Esophagus (tissue), 2 donors: ENCODE measurements at regions not wholly inside any gene's neighbourhood (a gene's known extent, or its start where the extent isn't known, plus 50 kb on each side); places are given as distances from the start of the nearest gene placed in this dataset.

Source experiments
- H3K27ac ChIP-seq, 2 donors: one replicate each; pipeline ENCODE4 v1.5.1; 2013; ENCODE audit warnings: low read depth in 2 of 2, mild to moderate bottlenecking in 2 of 2, inconsistent platforms in 1 of 2, low read length in 1 of 2, moderate library complexity in 1 of 2
- H3K27me3 ChIP-seq, 2 donors: one replicate each; pipeline ENCODE4 v1.6.1; 2013; ENCODE audit warnings: low read length in 2 of 2, control low read depth in 1 of 2, mild to moderate bottlenecking in 1 of 2; ENCODE audit not compliant: insufficient read depth in 2 of 2, control insufficient read depth in 1 of 2
- H3K36me3 ChIP-seq, 2 donors: one replicate each; pipeline ENCODE4 v1.6.1; 2013; ENCODE audit warnings: low read length in 1 of 2; ENCODE audit not compliant: control insufficient read depth in 2 of 2, insufficient read depth in 2 of 2
- H3K4me1 ChIP-seq, 2 donors: one replicate each; pipeline ENCODE4 v1.6.1; 2013; ENCODE audit warnings: low read length in 1 of 2; ENCODE audit not compliant: control insufficient read depth in 2 of 2, insufficient read depth in 2 of 2
- H3K4me3 ChIP-seq, 2 donors: one replicate each; pipeline ENCODE4 v1.5.1; 2013; ENCODE audit warnings: low read length in 2 of 2, mild to moderate bottlenecking in 2 of 2, low read depth in 1 of 2, moderate library complexity in 1 of 2
- H3K9me3 ChIP-seq, 2 donors: one replicate each; pipeline ENCODE4 v1.6.1; 2013; ENCODE audit warnings: mild to moderate bottlenecking in 2 of 2, low read depth in 1 of 2, low read length in 1 of 2, moderate library complexity in 1 of 2; ENCODE audit not compliant: control insufficient read depth in 2 of 2, insufficient read depth in 1 of 2
- WGBS, 2 donors: extraction: QIAGEN DNeasy Blood & Tissue Kit; methylation state at CpG; one replicate each; pipeline ENCODE4 v1.1.7; 2013; 5-methylcytosine and 5-hydroxymethylcytosine counted together
- donor health status: healthy with polysubstance abuse.
- donor health status: Bipolar disorder and iron deficiency.

GRCh38 chr18:42255908-42256765, 301.1 kb downstream of the PIK3C3 start:
- Histone ChIP-seq H3K27me3 (no peaks in the 10 kb centered on the region), H3K4me1 (peaks cover 0 to 11% of the 10 kb centered on the region in 2 donors), H3K9me3 (no peaks in the 10 kb centered on the region), H3K36me3 (no peaks in the 10 kb centered on the region), H3K4me3 (no peak overlapping the region), H3K27ac (no peak overlapping the region)
- WGBS, 2 donors = 55 to 63% methylated on average over 5 of the region's 5 CpGs

- H3K27ac ChIP-seq = no peak overlapping the region
- H3K27me3 ChIP-seq = no peaks in the 10 kb centered on the region
- 45 to 68% methylated on average over 2 of the region's 2 CpGs for WGBS, 2 donors
- no peaks in the 10 kb centered on the region for H3K36me3 ChIP-seq
- peaks cover 0 to 11% of the 10 kb centered on the region in 2 donors for H3K4me1 ChIP-seq
- H3K4me3 ChIP-seq = no peak overlapping the region
- no peaks in the 10 kb centered on the region for H3K9me3 ChIP-seq
Measured at GRCh38 chr18:42258301-42258965, 303.4 kb downstream of the PIK3C3 start.

DNA sequence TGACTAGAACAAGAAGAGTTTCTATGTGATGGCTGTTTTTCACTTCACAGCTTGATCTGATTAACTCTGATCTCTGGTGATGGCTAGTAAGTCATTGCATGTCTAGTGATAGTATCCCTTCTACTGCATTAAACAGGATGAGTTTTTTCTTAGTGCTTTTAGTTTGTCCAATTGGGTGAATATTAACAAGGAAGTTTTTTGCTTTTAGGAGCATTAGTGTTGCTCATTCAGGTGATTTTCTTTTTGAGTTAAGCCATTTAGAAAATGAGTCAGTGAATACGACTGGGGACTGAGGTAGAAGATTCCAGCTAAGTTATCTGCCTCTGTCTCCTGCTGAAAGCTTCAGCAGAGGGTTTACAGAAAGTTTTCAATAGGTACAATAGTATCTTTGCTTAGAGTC, 306.7 kb downstream of the PIK3C3 start:
- 54 to 59% methylated on average over 1 of the region's 1 CpG for WGBS, 2 donors
- H3K27me3 ChIP-seq = no peaks in the 10 kb centered on the region
- H3K27ac ChIP-seq = no peak overlapping the region

GRCh38 chr18:42264497-42264896, 309.5 kb downstream of the PIK3C3 start:
- H3K27me3 ChIP-seq = no peaks in the 10 kb centered on the region
- H3K4me3 ChIP-seq = no peak overlapping the region
- no peaks in the 10 kb centered on the region for H3K36me3 ChIP-seq
- no peaks in the 10 kb centered on the region for H3K4me1 ChIP-seq
- H3K27ac ChIP-seq = no peak overlapping the region
- H3K9me3 ChIP-seq = no peaks in the 10 kb centered on the region

More for the DNA sequence above, 306.7 kb downstream of the PIK3C3 start:
- Histone ChIP-seq H3K36me3 (no peaks in the 10 kb centered on the region), H3K4me1 (peaks cover 0 to 2% of the 10 kb centered on the region in 2 donors), H3K4me3 (no peak overlapping the region), H3K9me3 (no peaks in the 10 kb centered on the region)

GRCh38 chr18:42268186-42268725, 313.2 kb downstream of the PIK3C3 start:
- no peaks in the 10 kb centered on the region for H3K4me1 ChIP-seq
- 60 to 65% methylated on average over 7 of the region's 7 CpGs for WGBS, 2 donors
- H3K9me3 ChIP-seq = no peaks in the 10 kb centered on the region
- H3K36me3 ChIP-seq = no peaks in the 10 kb centered on the region
- no peak overlapping the region for H3K4me3 ChIP-seq
- no peaks in the 10 kb centered on the region for H3K27me3 ChIP-seq
- no peak overlapping the region for H3K27ac ChIP-seq

DNA sequence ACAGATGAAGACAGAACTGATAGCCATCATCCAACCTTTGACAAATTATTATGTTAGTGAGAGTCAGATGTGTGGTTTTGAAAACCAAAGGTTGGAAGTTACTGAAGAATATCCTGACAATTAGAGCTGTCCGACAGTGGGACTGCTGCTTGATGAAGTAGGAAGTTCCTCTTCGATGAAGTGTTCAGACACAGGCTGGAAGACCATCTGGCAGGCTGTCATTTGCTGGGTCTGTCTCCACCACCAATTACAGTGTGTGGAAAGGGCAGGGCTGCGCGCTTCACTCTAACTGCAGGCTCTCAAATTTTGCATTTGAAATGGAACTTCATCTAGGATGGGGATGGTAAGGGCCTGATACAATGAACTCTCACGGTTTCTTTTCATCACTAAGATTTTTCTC, 313.8 kb downstream of the PIK3C3 start:
- H3K27me3 ChIP-seq = no peaks in the 10 kb centered on the region
- no peak overlapping the region for H3K27ac ChIP-seq
- H3K36me3 ChIP-seq = no peaks in the 10 kb centered on the region
- no peaks in the 10 kb centered on the region for H3K9me3 ChIP-seq
- no peak overlapping the region for H3K4me3 ChIP-seq
- H3K4me1 ChIP-seq = no peaks in the 10 kb centered on the region
- WGBS, 2 donors = 66 to 69% methylated on average over 5 of the region's 5 CpGs

DNA sequence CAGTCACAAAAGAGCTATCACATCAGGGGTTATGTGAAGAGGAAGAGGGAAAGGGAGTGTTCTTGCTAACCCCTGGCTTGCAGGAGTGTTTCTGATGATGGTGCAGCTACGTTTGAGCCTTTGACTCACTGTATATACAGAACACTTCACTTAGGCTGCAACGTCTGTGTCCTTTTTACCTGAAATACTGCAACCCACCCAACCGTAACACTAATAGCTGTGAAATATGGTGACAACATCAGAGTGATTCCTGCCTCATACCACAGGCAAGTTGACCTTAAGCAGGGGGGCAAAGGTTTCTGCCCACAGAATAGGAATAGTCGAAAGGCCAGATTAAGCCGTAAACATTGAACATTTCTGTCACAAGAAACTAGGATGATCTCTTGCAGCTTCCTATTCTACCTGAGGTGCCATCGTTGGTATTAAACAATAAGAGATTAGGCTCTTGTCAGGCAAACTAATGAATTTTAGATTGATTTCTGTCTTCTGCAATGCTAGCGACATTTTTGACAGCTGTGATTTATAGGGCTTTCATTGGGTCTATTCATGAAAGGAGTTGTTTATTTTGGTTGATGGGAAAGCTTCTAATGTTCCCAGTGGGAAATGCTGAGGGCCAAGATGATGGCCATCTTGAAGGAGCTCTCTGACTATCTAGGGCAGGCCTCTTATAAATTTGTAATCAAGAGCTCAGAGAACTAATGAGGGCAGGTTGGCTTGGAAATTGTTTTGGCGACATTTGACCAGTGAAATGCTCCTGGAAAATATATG, 316.8 kb downstream of the PIK3C3 start:
- H3K4me1 ChIP-seq = no peaks in the 10 kb centered on the region
- H3K27ac ChIP-seq = no peak overlapping the region
- 53 to 56% methylated on average over 8 of the region's 8 CpGs for WGBS, 2 donors
- H3K27me3 ChIP-seq = no peaks in the 10 kb centered on the region
- H3K9me3 ChIP-seq = no peaks in the 10 kb centered on the region
- H3K4me3 ChIP-seq = no peak overlapping the region
- no peaks in the 10 kb centered on the region for H3K36me3 ChIP-seq

GRCh38 chr18:42274488-42275137, 319.6 kb downstream of the PIK3C3 start:
- Histone ChIP-seq H3K4me3 (no peak overlapping the region), H3K9me3 (no peaks in the 10 kb centered on the region), H3K27ac (no peak overlapping the region), H3K27me3 (no peaks in the 10 kb centered on the region), H3K4me1 (no peaks in the 10 kb centered on the region), H3K36me3 (no peaks in the 10 kb centered on the region)
- WGBS, 2 donors = 48 to 53% methylated on average over 1 of the region's 1 CpG

- Histone ChIP-seq H3K27ac (no peak overlapping the region), H3K27me3 (no peaks in the 10 kb centered on the region), H3K4me1 (no peaks in the 10 kb centered on the region), H3K9me3 (no peaks in the 10 kb centered on the region), H3K4me3 (no peak overlapping the region), H3K36me3 (no peaks in the 10 kb centered on the region)
- 73 to 85% methylated on average over 2 of the region's 2 CpGs for WGBS, 2 donors
Measured at GRCh38 chr18:42275138-42275535, 320.1 kb downstream of the PIK3C3 start.
